ENCODE measurements at regions not wholly inside any gene's neighbourhood (a gene's known extent, or its start where the extent isn't known, plus 50 kb on each side); places are given as distances from the start of the nearest gene placed in this dataset.
"Not testable (repeated sequence)": the region's sequence is repeated elsewhere in the genome, so short reads cannot be mapped to it uniquely, and the experiment has no call there.

- no peak for DNase-seq (ENCODE audit: extremely low read depth, low read depth)
Observed at GRCh38 chr21:26331205-26331980, 160.8 kb upstream of the APP start.

GRCh38 chr21:26320596-26320995 lies 150.0 kb upstream of the APP start:
- no peak for DNase-seq (ENCODE audit: extremely low read depth, low read depth)

- DNase-seq (ENCODE audit: extremely low read depth, low read depth): no peak
Observed at GRCh38 chr21:26307640-26308039, 137.1 kb upstream of the APP start.

GRCh38 chr21:26297851-26298250 lies 127.3 kb upstream of the APP start:
- DNase-seq (ENCODE audit: extremely low read depth, low read depth): no peak

- DNase-seq (ENCODE audit: extremely low read depth, low read depth): no peak
Observed at GRCh38 chr21:26293141-26293946, 122.8 kb upstream of the APP start.

- no peak for DNase-seq (ENCODE audit: extremely low read depth, low read depth)
Observed at GRCh38 chr21:26288026-26288425, 117.5 kb upstream of the APP start.

GRCh38 chr21:26284531-26284930 lies 114.0 kb upstream of the APP start:
- no peak for DNase-seq (ENCODE audit: extremely low read depth, low read depth)

- DNase-seq (ENCODE audit: extremely low read depth, low read depth): no peak
Observed at GRCh38 chr21:26282058-26282457, 111.5 kb upstream of the APP start.

GRCh38 chr21:26281506-26281905 lies 110.9 kb upstream of the APP start:
- no peak for DNase-seq (ENCODE audit: extremely low read depth, low read depth)

- DNase-seq (ENCODE audit: extremely low read depth, low read depth): no peak
Observed at GRCh38 chr21:26280775-26281174, 110.2 kb upstream of the APP start.

- no peak for DNase-seq (ENCODE audit: extremely low read depth, low read depth)
Observed at GRCh38 chr21:26280148-26280547, 109.6 kb upstream of the APP start.

- DNase-seq (ENCODE audit: extremely low read depth, low read depth): no peak
Observed at GRCh38 chr21:26275801-26276200, 105.2 kb upstream of the APP start.

GRCh38 chr21:26273686-26274313 lies 103.2 kb upstream of the APP start:
- DNase-seq (ENCODE audit: extremely low read depth, low read depth): no peak

GRCh38 chr21:26267389-26267788 lies 96.8 kb upstream of the APP start:
- no peak for DNase-seq (ENCODE audit: extremely low read depth, low read depth)

- DNase-seq (ENCODE audit: extremely low read depth, low read depth): no peak
Observed at GRCh38 chr21:26246073-26246472, 75.5 kb upstream of the APP start.

GRCh38 chr21:26245428-26245827 lies 74.9 kb upstream of the APP start:
- DNase-seq (ENCODE audit: extremely low read depth, low read depth): no peak

- no peak for DNase-seq (ENCODE audit: extremely low read depth, low read depth)
Observed at GRCh38 chr21:26238646-26239045, 68.1 kb upstream of the APP start.

GRCh38 chr21:26236281-26236680 lies 65.7 kb upstream of the APP start:
- DNase-seq (ENCODE audit: extremely low read depth, low read depth): no peak

GRCh38 chr21:26233297-26233696 lies 62.7 kb upstream of the APP start:
- not testable (repeated sequence) for DNase-seq (ENCODE audit: extremely low read depth, low read depth)

GRCh38 chr21:26232491-26232890 lies 61.9 kb upstream of the APP start:
- not testable (repeated sequence) for DNase-seq (ENCODE audit: extremely low read depth, low read depth)

GRCh38 chr21:26227130-26227529 lies 56.6 kb upstream of the APP start:
- no peak for DNase-seq (ENCODE audit: extremely low read depth, low read depth)

GRCh38 chr21:26226724-26227123 lies 56.2 kb upstream of the APP start:
- no peak for DNase-seq (ENCODE audit: extremely low read depth, low read depth)
